LNCaP clone FGC (cell line): ENCODE measurements at regions not wholly inside any gene's neighbourhood (a gene's known extent, or its start where the extent isn't known, plus 50 kb on each side); places are given as distances from the start of the nearest gene placed in this dataset.
"Not testable (repeated sequence)": the region's sequence is repeated elsewhere in the genome, so short reads cannot be mapped to it uniquely, and the experiment has no call there.

Experiments
- DNase-seq: peaks from one replicate; pipeline ENCODE4 v3.0.0-alpha.2; 2011; ENCODE audit warnings: low read depth
- H3K4me3 ChIP-seq: 2 replicates; pipeline ENCODE4 v1.5.1; 2011; ENCODE audit warnings: mild to moderate bottlenecking, low read depth, low read length, control low read depth
- CTCF ChIP-seq: IDR thresholded peaks from 2 replicates; pipeline ENCODE4 v1.5.1; 2012; ENCODE audit warnings: mild to moderate bottlenecking; ENCODE audit not compliant: control insufficient read depth, insufficient read depth; ENCODE audit errors: extremely low read depth

- no peak for DNase-seq
- no peak overlapping the region for H3K4me3 ChIP-seq
- TF ChIP-seq CTCF, result no peak
Observed at GRCh38 chr18:10166164-10166807, 252.5 kb downstream of the VAPA start.

GRCh38 chr18:10167759-10168158 is 253.9 kb downstream of the VAPA start:
- H3K4me3 ChIP-seq, result no peak overlapping the region
- no peak for TF ChIP-seq CTCF
- no peak for DNase-seq

GRCh38 chr18:10168477-10168876 is 254.7 kb downstream of the VAPA start:
- no peak overlapping the region for H3K4me3 ChIP-seq
- no peak for DNase-seq
- TF ChIP-seq CTCF, result no peak

- peak; percentile 82 for DNase-seq
- no peak overlapping the region for H3K4me3 ChIP-seq
- TF ChIP-seq CTCF, result no peak
Observed at GRCh38 chr18:10169064-10169562, 255.3 kb downstream of the VAPA start.

- no peak for DNase-seq
- TF ChIP-seq CTCF, result no peak
- H3K4me3 ChIP-seq, result no peak overlapping the region
Observed at GRCh38 chr18:10169814-10170213, 256.0 kb downstream of the VAPA start.

GRCh38 chr18:10170375-10170774 is 256.6 kb downstream of the VAPA start:
- TF ChIP-seq CTCF, result no peak

GRCh38 chr18:10175333-10175732 is 261.5 kb downstream of the VAPA start:
- not testable (repeated sequence) for H3K4me3 ChIP-seq, DNase-seq

More at GRCh38 chr18:10170375-10170774, 256.6 kb downstream of the VAPA start:
- no peak overlapping the region for H3K4me3 ChIP-seq
- no peak for DNase-seq

- not testable (repeated sequence) for DNase-seq, H3K4me3 ChIP-seq
Observed at GRCh38 chr18:10179326-10179725, 265.5 kb downstream of the VAPA start.
